ENCODE measurements at regions not wholly inside any gene's neighbourhood (a gene's known extent, or its start where the extent isn't known, plus 50 kb on each side); places are given as distances from the start of the nearest gene placed in this dataset.

DNA sequence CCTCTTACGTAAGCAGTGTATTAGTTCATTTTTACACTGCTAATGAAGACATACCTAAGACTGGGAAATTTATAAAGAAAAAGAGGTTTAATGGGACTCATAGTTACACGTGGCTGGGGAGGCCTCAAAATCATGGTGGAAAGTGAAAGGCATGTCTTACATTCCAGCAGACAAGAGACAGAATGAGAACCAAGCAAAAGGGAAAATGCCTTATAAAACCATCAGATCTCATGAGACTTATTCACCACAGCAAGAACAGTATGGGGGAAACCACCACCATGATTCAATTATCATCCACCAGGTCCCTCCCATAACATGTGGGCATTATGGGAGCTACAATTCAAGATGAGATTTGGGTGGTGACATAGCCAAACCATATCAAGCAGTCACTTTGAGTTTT is 126.3 kb upstream of the CXCL12 start:
- 81% methylated on average over 2 of the region's 2 CpGs for WGBS
- no peaks in the 10 kb centered on the region for H3K27me3 ChIP-seq (replicated peaks; ENCODE audit: insufficient read depth)
- no peak overlapping the region for H3K27ac ChIP-seq
- TF ChIP-seq POLR2A (IDR thresholded peaks at IDR 0.05) (no peak), POLR2AphosphoS5 (IDR thresholded peaks at IDR 0.05) (no peak)
- TF ChIP-seq, protein P1, sequence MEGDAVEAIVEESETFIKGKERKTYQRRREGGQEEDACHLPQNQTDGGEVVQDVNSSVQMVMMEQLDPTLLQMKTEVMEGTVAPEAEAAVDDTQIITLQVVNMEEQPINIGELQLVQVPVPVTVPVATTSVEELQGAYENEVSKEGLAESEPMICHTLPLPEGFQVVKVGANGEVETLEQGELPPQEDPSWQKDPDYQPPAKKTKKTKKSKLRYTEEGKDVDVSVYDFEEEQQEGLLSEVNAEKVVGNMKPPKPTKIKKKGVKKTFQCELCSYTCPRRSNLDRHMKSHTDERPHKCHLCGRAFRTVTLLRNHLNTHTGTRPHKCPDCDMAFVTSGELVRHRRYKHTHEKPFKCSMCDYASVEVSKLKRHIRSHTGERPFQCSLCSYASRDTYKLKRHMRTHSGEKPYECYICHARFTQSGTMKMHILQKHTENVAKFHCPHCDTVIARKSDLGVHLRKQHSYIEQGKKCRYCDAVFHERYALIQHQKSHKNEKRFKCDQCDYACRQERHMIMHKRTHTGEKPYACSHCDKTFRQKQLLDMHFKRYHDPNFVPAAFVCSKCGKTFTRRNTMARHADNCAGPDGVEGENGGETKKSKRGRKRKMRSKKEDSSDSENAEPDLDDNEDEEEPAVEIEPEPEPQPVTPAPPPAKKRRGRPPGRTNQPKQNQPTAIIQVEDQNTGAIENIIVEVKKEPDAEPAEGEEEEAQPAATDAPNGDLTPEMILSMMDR (IDR thresholded peaks at IDR 0.05), result no peak
- intact Hi-C loops (cut with DNase I), result no loop called here
- H3K36me3 ChIP-seq, result no peaks in the 10 kb centered on the region
- no peaks in the 10 kb centered on the region for H3K9me3 ChIP-seq
- no peaks in the 10 kb centered on the region for H3K4me1 ChIP-seq (replicated peaks)
- H3K4me3 ChIP-seq, result no peak overlapping the region
- DNase-seq (ENCODE audit: low spot score), result no peak

- 94% methylated on average over 2 of the region's 2 CpGs for WGBS
- DNase-seq (ENCODE audit: low spot score), result no peak
- H3K36me3 ChIP-seq, result no peaks in the 10 kb centered on the region
- H3K4me3 ChIP-seq, result no peak overlapping the region
- intact Hi-C loops (cut with DNase I), result no loop called here
- no peak overlapping the region for H3K27ac ChIP-seq
- no peaks in the 10 kb centered on the region for H3K9me3 ChIP-seq
- TF ChIP-seq POLR2AphosphoS5 (IDR thresholded peaks at IDR 0.05) (no peak), POLR2A (IDR thresholded peaks at IDR 0.05) (no peak)
- TF ChIP-seq, protein P1 (IDR thresholded peaks at IDR 0.05), result no peak
- H3K27me3 ChIP-seq (replicated peaks; ENCODE audit: insufficient read depth), result no peaks in the 10 kb centered on the region
- no peaks in the 10 kb centered on the region for H3K4me1 ChIP-seq (replicated peaks)
Measured at GRCh38 chr10:44511601-44512000, 126.7 kb upstream of the CXCL12 start.

DNA sequence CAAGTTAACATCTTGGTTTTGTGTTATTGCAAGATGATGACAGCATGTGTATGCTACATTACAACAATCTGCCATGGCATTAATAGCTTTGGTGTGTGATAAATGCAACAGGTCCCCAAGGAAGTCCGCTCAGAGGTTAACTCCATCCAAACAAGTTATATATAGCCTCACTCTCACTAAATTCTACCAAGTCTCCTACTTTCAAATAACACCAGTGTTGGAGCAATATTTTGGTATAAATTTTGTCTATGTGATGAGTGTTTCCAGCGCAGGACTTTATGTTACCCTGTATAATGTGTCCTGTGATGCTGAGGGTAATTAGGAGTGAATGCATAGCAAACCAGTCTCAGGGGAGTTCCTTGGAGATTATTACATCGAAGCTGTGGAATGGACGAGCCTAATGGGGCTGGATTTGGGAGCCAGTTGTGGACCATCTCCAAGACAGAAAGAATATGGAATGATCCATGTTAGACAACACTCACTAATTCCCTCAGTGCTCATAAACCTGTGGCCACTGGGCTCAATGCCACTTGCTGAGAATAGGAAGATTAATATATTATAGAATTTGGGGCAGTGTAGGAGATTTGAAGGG is 127.6 kb upstream of the CXCL12 start:
- TF ChIP-seq, protein P1 (IDR thresholded peaks at IDR 0.05), result no peak
- TF ChIP-seq POLR2AphosphoS5 (IDR thresholded peaks at IDR 0.05), result no peak
- TF ChIP-seq POLR2A (IDR thresholded peaks at IDR 0.05), result no peak
- DNase-seq (ENCODE audit: low spot score), result no peak
- Histone ChIP-seq H3K9me3 (no peaks in the 10 kb centered on the region), H3K27me3 (replicated peaks; ENCODE audit: insufficient read depth) (no peaks in the 10 kb centered on the region), H3K27ac (no peak overlapping the region), H3K36me3 (no peaks in the 10 kb centered on the region), H3K4me3 (no peak overlapping the region), H3K4me1 (replicated peaks) (no peaks in the 10 kb centered on the region)
- WGBS, result 72% methylated on average over 4 of the region's 4 CpGs
- intact Hi-C loops (cut with DNase I), result no loop called here

GRCh38 chr10:44513591-44513990 is 128.7 kb upstream of the CXCL12 start:
- WGBS, result 58% methylated on average over 5 of the region's 5 CpGs
- Histone ChIP-seq H3K27ac (no peak overlapping the region), H3K4me3 (no peak overlapping the region), H3K27me3 (replicated peaks; ENCODE audit: insufficient read depth) (no peaks in the 10 kb centered on the region), H3K9me3 (no peaks in the 10 kb centered on the region), H3K36me3 (no peaks in the 10 kb centered on the region), H3K4me1 (replicated peaks) (no peaks in the 10 kb centered on the region)
- no peak for TF ChIP-seq POLR2AphosphoS5 (IDR thresholded peaks at IDR 0.05)
- TF ChIP-seq POLR2A (IDR thresholded peaks at IDR 0.05), result no peak
- TF ChIP-seq, protein P1 (IDR thresholded peaks at IDR 0.05), result no peak
- intact Hi-C loops (cut with DNase I), result no loop called here
- no peak for DNase-seq (ENCODE audit: low spot score)

- TF ChIP-seq POLR2A (IDR thresholded peaks at IDR 0.05), result no peak
- TF ChIP-seq, protein P1 (IDR thresholded peaks at IDR 0.05), result no peak
- no peak for TF ChIP-seq POLR2AphosphoS5 (IDR thresholded peaks at IDR 0.05)
- H3K36me3 ChIP-seq, result no peaks in the 10 kb centered on the region
- no peaks in the 10 kb centered on the region for H3K27me3 ChIP-seq (replicated peaks; ENCODE audit: insufficient read depth)
- no peaks in the 10 kb centered on the region for H3K9me3 ChIP-seq
- DNase-seq (ENCODE audit: low spot score), result no peak
- H3K4me3 ChIP-seq, result no peak overlapping the region
- no peaks in the 10 kb centered on the region for H3K4me1 ChIP-seq (replicated peaks)
- WGBS, result 16% methylated on average over 6 of the region's 6 CpGs
- intact Hi-C loops (cut with DNase I), result no loop called here
- H3K27ac ChIP-seq, result no peak overlapping the region
Measured at GRCh38 chr10:44516891-44517290, 132.0 kb upstream of the CXCL12 start.

Measured in prostate gland (tissue), 2 donors.